ENCODE measurements at regions not wholly inside any gene's neighbourhood (a gene's known extent, or its start where the extent isn't known, plus 50 kb on each side); places are given as distances from the start of the nearest gene placed in this dataset.

DNA sequence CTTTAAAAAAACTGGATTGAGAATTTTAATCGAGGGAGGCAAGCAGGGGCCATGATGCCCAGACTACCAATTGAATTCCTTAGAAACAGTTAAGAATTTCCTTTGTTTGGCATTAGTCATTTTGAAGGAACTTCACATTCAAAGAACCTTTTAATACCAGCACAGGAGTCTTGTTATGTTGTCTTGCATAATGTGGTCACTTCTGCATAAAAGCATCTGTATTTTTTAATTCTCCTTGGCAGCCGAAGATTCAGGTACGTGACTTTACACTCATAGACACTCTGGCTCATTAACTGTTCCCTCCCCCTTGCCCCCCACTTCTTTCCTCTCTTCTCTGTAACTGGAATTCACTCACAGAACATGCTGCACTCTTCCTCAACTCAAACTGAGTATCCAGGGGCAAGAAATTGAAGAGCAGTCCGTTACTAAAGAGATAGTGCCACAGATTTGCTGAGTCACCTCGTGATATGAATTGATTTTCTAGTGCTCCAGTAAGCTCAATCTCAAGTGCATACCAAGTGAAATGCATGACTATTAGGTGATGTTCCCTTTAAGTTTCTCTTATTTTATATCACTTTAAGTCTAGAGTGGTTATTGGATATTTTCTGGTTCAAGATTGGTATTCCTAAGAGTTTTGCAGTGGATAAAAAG is 572.2 kb upstream of the SOX9 start:
- TF ChIP-seq TEAD4 (CRISPR knock-in tag; IDR thresholded peaks at IDR 0.05) (no peak), ATF6 (CRISPR knock-in tag; IDR thresholded peaks at IDR 0.05) (no peak), ARID4B (CRISPR knock-in tag; IDR thresholded peaks at IDR 0.05; ENCODE audit: borderline replicate concordance) (no peak), ZNF423 (CRISPR knock-in tag; IDR thresholded peaks at IDR 0.05) (no peak), MXD4 (CRISPR knock-in tag; IDR thresholded peaks at IDR 0.05; ENCODE audit: borderline replicate concordance) (no peak)
- no peak for ATAC-seq
- Mint-ChIP-seq H3K36me3 (no peaks in the 10 kb centered on the region), H3K4me3 (no peak overlapping the region), H3K9me3 (peaks cover 6% of the 10 kb centered on the region; the same call in 1 of the 2 replicates), H3K27me3 (ENCODE audit: low read depth) (no peaks in the 10 kb centered on the region), H3K27ac (no peak overlapping the region), H3K4me1 (peaks cover 2% of the 10 kb centered on the region; the same call in 1 of the 2 replicates)
- no peak for DNase-seq (ENCODE audit: low spot score)
- ChIA-PET CTCF (no interaction called here), POLR2A (interaction anchor here (0.6 kb wide), 1 partner anchor 41 kb away, joined by 5 read pairs; no protein-coding TSS in a partner anchor)

- DNase-seq (ENCODE audit: low spot score), result no peak
- H3K9me3 Mint-ChIP-seq, result peaks cover 6% of the 10 kb centered on the region; the same call in 1 of the 2 replicates
- H3K27ac Mint-ChIP-seq, result no peak overlapping the region
- H3K4me1 Mint-ChIP-seq, result peaks cover 2% of the 10 kb centered on the region; the same call in 1 of the 2 replicates
- ATAC-seq, result no peak
- POLR2A ChIA-PET, result no interaction called here
- no peaks in the 10 kb centered on the region for H3K27me3 Mint-ChIP-seq (ENCODE audit: low read depth)
- no peaks in the 10 kb centered on the region for H3K36me3 Mint-ChIP-seq
- H3K4me3 Mint-ChIP-seq, result no peak overlapping the region
- CTCF ChIA-PET, result no interaction called here
- TF ChIP-seq, protein P1, sequence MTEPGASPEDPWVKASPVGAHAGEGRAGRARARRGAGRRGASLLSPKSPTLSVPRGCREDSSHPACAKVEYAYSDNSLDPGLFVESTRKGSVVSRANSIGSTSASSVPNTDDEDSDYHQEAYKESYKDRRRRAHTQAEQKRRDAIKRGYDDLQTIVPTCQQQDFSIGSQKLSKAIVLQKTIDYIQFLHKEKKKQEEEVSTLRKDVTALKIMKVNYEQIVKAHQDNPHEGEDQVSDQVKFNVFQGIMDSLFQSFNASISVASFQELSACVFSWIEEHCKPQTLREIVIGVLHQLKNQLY (CRISPR knock-in tag; IDR thresholded peaks at IDR 0.05), result no peak
- TF ChIP-seq CTCF (IDR thresholded peaks at IDR 0.05) (no peak), PRDM15 (CRISPR knock-in tag; IDR thresholded peaks at IDR 0.05) (no peak), ATF1 (CRISPR knock-in tag; IDR thresholded peaks at IDR 0.05) (no peak), ELF4 (CRISPR knock-in tag; IDR thresholded peaks at IDR 0.05; ENCODE audit: low read depth) (no peak), NR3C1 (CRISPR knock-in tag; conservative IDR thresholded peaks at IDR 0.05; ENCODE audit: low read depth) (no peak), PRRX2 (CRISPR knock-in tag; IDR thresholded peaks at IDR 0.05) (no peak), FOXP4 (CRISPR knock-in tag; IDR thresholded peaks at IDR 0.05) (no peak), SMAD3 (CRISPR knock-in tag; IDR thresholded peaks at IDR 0.05; ENCODE audit: borderline replicate concordance) (no peak), NFYB (CRISPR knock-in tag; conservative IDR thresholded peaks at IDR 0.05; ENCODE audit: low read depth) (no peak)
- TF ChIP-seq, protein P2, sequence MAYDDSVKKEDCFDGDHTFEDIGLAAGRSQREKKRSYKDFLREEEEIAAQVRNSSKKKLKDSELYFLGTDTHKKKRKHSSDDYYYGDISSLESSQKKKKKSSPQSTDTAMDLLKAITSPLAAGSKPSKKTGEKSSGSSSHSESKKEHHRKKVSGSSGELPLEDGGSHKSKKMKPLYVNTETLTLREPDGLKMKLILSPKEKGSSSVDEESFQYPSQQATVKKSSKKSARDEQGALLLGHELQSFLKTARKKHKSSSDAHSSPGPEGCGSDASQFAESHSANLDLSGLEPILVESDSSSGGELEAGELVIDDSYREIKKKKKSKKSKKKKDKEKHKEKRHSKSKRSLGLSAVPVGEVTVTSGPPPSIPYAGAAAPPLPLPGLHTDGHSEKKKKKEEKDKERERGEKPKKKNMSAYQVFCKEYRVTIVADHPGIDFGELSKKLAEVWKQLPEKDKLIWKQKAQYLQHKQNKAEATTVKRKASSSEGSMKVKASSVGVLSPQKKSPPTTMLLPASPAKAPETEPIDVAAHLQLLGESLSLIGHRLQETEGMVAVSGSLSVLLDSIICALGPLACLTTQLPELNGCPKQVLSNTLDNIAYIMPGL (CRISPR knock-in tag; IDR thresholded peaks at IDR 0.05), result no peak
Observed at GRCh38 chr17:71550675-71551074, 570.1 kb upstream of the SOX9 start.
